ENCODE measurements at regions not wholly inside any gene's neighbourhood (a gene's known extent, or its start where the extent isn't known, plus 50 kb on each side); places are given as distances from the start of the nearest gene placed in this dataset.

GRCh38 chr5:93277051-93277450 lies 304.0 kb downstream of the NR2F1-AS1 start:
- in situ Hi-C loops (cut with HindIII; ENCODE audit: low sequenced_read_pairs): no loop called here
- peak; percentile 24 for DNase-seq (ENCODE audit: low read depth)
- no peak overlapping the region for H3K4me3 ChIP-seq (ENCODE audit: low read depth, low read length)
- TF ChIP-seq, protein P1, sequence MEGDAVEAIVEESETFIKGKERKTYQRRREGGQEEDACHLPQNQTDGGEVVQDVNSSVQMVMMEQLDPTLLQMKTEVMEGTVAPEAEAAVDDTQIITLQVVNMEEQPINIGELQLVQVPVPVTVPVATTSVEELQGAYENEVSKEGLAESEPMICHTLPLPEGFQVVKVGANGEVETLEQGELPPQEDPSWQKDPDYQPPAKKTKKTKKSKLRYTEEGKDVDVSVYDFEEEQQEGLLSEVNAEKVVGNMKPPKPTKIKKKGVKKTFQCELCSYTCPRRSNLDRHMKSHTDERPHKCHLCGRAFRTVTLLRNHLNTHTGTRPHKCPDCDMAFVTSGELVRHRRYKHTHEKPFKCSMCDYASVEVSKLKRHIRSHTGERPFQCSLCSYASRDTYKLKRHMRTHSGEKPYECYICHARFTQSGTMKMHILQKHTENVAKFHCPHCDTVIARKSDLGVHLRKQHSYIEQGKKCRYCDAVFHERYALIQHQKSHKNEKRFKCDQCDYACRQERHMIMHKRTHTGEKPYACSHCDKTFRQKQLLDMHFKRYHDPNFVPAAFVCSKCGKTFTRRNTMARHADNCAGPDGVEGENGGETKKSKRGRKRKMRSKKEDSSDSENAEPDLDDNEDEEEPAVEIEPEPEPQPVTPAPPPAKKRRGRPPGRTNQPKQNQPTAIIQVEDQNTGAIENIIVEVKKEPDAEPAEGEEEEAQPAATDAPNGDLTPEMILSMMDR (IDR thresholded peaks at IDR 0.05; ENCODE audit: low read depth, low read length, missing control alignments): no peak

- in situ Hi-C loops (cut with HindIII; ENCODE audit: low sequenced_read_pairs): no loop called here
- TF ChIP-seq, protein P1 (IDR thresholded peaks at IDR 0.05; ENCODE audit: low read depth, low read length, missing control alignments): no peak
- H3K4me3 ChIP-seq (ENCODE audit: low read depth, low read length): no peak overlapping the region
- DNase-seq (ENCODE audit: low read depth): no peak
Measured at GRCh38 chr5:93275376-93275775, 305.6 kb downstream of the NR2F1-AS1 start.

DNA sequence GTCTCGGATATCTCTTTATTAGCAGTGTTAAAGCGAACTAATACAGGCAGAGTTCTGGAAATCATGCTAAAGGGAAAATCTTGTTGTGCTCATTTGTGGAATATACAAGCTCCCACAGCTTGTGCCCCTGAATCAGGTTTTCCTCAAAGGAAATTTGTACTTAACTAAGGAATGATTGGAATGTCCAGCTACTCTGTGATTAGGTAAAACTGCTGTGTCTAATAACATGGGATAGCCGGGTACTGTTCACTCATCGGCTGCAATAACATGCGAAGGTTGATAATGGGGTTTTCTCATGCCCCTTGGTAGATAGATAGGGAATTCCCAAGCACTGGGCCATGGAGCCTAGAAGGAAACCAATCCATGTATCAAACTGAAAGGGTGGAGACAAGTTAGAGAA lies 306.7 kb downstream of the NR2F1-AS1 start:
- in situ Hi-C loops (cut with HindIII; ENCODE audit: low sequenced_read_pairs): no loop called here

DNA sequence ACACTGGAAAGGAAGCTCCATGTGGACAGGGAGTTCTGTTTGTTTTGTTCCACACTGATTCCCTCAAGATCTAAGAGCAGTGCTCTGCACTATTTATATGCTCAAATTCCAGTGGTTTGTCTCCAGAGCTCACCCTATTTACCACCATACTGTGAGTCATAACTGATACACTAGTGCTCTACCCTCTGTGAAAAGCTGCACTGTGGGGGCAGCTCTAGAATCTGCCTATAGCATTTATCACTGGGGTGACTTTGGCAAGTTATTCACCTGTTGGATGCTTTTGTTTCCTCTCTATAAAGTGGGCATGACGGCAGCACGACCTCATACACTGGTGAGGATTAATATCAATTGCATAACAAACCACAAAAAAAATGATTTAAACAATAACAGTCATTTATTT lies 307.8 kb downstream of the NR2F1-AS1 start:
- no peak overlapping the region for H3K4me3 ChIP-seq (ENCODE audit: low read depth, low read length)
- in situ Hi-C loops (cut with HindIII; ENCODE audit: low sequenced_read_pairs): no loop called here
- peak; percentile 38 for DNase-seq (ENCODE audit: low read depth)
- TF ChIP-seq, protein P1 (IDR thresholded peaks at IDR 0.05; ENCODE audit: low read depth, low read length, missing control alignments): no peak

More for the DNA sequence above, 306.7 kb downstream of the NR2F1-AS1 start:
- no peak overlapping the region for H3K4me3 ChIP-seq (ENCODE audit: low read depth, low read length)
- DNase-seq (ENCODE audit: low read depth): peak; percentile 31
- TF ChIP-seq, protein P1 (IDR thresholded peaks at IDR 0.05; ENCODE audit: low read depth, low read length, missing control alignments): no peak

DNA sequence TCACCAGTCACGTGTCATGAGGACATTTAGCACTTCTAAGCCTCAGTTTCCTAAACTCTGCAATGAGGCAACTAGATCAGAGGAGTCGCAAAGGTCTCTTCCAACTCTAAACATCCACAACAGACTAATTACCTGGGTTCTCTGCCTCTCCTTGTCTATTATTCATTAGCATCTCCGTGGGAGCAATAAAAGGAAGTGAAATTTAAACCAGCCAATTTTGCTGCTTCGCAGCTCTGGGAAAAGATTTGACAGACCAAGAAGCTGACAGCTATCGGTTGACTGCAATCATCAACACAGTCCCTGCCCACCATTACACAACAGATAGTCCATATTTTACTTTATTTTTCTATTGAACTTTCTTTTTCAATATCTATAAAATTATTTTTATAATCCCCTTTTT lies 308.9 kb downstream of the NR2F1-AS1 start:
- no peak for DNase-seq (ENCODE audit: low read depth)
- H3K4me3 ChIP-seq (ENCODE audit: low read depth, low read length): no peak overlapping the region
- in situ Hi-C loops (cut with HindIII; ENCODE audit: low sequenced_read_pairs): no loop called here
- TF ChIP-seq, protein P1 (IDR thresholded peaks at IDR 0.05; ENCODE audit: low read depth, low read length, missing control alignments): no peak

- TF ChIP-seq, protein P1 (IDR thresholded peaks at IDR 0.05; ENCODE audit: low read depth, low read length, missing control alignments): no peak
- no peak overlapping the region for H3K4me3 ChIP-seq (ENCODE audit: low read depth, low read length)
- DNase-seq (ENCODE audit: low read depth): no peak
- in situ Hi-C loops (cut with HindIII; ENCODE audit: low sequenced_read_pairs): no loop called here
Measured at GRCh38 chr5:93267736-93268135, 313.3 kb downstream of the NR2F1-AS1 start.

- in situ Hi-C loops (cut with HindIII; ENCODE audit: low sequenced_read_pairs): no loop called here
- no peak overlapping the region for H3K4me3 ChIP-seq (ENCODE audit: low read depth, low read length)
- DNase-seq (ENCODE audit: low read depth): no peak
- TF ChIP-seq, protein P1 (IDR thresholded peaks at IDR 0.05; ENCODE audit: low read depth, low read length, missing control alignments): no peak
Measured at GRCh38 chr5:93267276-93267675, 313.7 kb downstream of the NR2F1-AS1 start.

Data from astrocyte of the cerebellum (primary cell).